VCaP (cell line): ENCODE measurements at regions not wholly inside any gene's neighbourhood (a gene's known extent, or its start where the extent isn't known, plus 50 kb on each side); places are given as distances from the start of the nearest gene placed in this dataset.

Experiments
- H3K27ac ChIP-seq: fragments of 450-650 bp; 2 replicates; pipeline ENCODE4 v1.5.1; 2017
- TF ChIP-seq, protein P1 (sequence below): fragments of 450-650 bp; conservative IDR thresholded peaks from 2 replicates; pipeline ENCODE4 v1.5.1; 2017; ENCODE audit warnings: mild to moderate bottlenecking, moderate library complexity

DNA sequence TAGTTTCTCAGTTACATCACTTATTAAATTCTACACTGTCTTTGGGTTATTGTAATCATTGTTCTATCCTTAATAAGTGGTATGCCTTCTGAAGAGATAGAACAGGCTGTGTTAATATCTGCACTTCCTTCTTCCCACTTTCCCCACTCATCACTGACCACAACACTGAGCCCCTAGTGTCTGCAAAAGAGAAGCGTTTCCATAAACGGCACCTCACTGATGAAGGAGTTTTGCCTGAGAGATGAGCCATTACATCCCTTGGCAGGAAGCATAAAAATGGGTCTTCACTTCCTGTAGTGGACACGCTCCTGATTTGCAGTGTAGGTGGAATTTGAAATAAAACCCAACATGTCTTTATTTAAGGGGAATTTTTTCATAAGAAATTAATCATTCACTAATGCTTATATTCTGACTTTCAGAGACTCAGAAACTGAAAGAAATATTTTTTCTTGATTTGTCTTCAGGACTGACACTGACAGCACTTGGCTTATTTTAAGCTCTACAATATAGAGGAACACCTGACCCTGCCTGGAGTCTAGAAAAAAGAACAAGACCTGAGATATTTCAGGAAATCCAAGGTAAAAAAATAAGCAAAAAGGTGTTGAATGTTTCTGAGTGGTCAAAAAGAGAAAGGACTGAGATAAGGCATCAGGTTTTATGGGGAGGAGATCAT, 275.3 kb downstream of the RAD51AP2 start:
- TF ChIP-seq, protein P1, sequence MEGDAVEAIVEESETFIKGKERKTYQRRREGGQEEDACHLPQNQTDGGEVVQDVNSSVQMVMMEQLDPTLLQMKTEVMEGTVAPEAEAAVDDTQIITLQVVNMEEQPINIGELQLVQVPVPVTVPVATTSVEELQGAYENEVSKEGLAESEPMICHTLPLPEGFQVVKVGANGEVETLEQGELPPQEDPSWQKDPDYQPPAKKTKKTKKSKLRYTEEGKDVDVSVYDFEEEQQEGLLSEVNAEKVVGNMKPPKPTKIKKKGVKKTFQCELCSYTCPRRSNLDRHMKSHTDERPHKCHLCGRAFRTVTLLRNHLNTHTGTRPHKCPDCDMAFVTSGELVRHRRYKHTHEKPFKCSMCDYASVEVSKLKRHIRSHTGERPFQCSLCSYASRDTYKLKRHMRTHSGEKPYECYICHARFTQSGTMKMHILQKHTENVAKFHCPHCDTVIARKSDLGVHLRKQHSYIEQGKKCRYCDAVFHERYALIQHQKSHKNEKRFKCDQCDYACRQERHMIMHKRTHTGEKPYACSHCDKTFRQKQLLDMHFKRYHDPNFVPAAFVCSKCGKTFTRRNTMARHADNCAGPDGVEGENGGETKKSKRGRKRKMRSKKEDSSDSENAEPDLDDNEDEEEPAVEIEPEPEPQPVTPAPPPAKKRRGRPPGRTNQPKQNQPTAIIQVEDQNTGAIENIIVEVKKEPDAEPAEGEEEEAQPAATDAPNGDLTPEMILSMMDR, result no peak
- H3K27ac ChIP-seq, result no peak overlapping the region

DNA sequence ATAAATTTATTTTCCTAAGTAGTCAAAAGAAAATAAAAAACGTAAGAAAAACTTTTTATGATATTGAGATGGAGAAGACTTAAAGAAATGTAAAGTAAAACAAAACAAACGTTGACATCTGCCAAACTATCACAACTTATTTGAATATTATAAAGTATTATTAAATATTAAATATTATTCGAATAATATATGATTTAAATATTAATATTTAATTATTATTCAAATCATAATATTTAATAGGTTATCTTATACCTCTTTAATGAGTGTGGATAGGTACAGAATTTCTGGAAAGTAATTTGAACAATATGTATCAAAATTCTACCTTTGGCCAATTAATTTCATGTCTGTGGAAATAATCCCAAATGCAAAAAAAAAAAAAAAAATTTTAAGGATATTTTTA, 278.7 kb downstream of the RAD51AP2 start:
- no peak overlapping the region for H3K27ac ChIP-seq
- TF ChIP-seq, protein P1, result no peak

DNA sequence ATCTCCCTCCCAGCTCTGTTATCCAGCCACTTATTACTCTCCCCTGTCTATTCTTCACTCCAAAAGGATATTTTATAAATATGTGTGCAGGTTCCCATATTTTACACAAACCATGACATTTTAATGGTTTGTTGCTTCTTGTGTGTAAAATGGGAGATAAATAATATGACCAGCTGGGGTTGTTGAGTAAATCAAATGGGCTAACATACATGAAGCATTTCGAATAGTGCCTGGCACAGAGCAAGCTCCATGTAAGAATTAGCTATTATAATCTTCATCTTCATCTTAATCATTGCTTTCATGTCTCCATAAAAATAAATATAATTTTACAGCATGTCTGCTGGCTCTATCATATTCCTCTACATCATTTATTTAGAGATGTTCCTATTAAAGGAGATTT, 283.1 kb downstream of the RAD51AP2 start:
- TF ChIP-seq, protein P1, result no peak

DNA sequence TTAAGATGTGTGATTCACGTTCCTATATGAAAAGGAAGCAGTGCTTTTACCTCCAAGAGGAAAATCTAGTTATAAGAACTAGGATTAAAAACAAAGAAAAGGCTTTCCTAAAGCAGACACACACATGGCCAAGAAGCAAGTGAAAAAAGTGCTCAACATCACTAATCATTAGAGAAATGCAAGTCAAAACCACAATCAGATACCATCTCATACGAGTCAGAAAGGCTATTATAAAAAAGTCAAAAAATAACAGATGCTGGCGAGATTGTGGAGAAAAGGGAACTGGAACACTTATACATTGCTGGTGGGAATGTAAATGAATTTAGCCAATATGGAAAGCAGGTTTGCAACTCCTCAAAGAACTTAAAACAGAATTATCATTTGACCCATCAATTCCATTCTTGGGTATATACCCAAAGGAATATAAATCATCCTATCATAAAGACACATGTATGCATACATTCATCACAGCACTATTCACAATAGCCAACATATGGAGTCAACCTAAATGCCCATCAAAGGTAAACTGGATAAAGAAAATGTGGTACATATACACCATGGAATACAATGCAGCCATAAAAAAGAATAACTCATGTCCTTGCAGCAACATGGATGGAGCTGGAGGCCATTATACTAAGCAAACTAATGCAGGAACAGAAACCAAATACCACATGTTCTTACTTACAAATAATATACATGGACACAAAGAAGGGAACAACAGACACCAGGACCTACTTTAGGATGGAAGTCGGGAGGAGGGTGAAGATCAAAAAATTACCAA, 285.3 kb downstream of the RAD51AP2 start:
- H3K27ac ChIP-seq, result no peak overlapping the region
- TF ChIP-seq, protein P1, result no peak

More for the DNA sequence above, 283.1 kb downstream of the RAD51AP2 start:
- no peak overlapping the region for H3K27ac ChIP-seq

DNA sequence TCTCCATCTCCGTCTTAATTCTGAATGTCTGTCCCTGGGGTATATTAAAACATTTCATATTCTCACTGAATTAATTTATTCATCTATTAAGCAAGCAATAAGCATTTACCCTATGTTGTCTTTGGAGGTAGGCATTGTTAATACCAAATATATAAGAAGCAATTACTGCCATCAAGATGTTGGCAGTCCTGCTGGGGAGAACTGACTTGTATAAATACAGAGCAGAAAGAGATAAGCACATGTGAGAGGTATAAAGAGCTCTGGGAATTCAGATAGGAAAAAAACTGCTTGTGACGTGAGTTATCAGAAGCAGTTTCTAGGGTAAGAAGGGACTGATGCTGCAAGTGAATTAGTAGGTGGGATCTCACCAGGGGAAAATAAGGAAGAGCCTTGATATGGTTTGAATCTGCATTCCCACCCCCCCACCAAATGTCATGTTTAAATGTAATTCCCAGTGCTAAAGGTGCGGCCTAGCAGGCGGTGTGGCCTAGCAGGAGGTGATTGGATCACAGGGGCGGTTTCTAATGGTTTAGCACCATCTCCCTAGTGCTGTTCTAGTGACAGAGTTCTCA, 286.8 kb downstream of the RAD51AP2 start:
- TF ChIP-seq, protein P1, result no peak
- H3K27ac ChIP-seq, result no peak overlapping the region

DNA sequence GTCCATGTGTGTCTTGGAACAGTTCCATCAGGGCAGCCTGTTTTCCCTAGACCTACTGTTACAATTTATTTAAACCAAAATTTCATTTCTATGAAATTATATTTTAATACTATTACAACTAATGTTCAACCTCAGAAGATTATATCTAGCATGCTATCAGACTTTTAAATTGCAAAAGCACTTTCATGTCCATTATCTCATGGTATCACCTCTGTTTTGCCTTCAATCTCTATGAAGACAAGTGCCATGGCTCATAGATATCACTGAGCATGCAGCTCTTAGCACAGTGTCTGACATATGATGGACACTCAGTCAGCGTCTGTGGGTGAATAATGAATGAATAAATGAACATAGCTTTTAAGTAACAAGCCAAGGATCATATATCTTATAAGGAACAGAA, 288.8 kb downstream of the RAD51AP2 start:
- TF ChIP-seq, protein P1, result no peak

DNA sequence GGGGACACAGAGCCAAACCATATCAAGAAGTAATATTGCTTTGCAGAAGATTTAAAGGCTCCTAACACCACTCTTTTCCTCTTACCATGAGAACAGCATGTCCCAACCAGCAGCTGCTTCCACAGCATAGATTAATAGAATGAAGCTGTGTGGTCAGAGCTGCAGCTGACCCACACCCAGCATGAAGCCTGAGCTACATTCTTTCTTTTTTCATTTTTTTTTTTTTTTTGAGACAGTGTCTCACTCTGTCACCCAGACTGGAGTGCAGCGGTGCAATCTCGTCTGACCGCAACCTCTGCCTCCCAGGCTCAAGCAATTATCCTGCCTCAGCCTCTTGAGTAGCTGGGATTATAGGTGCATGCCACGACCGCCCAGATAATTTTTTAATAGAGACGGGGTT, 289.8 kb downstream of the RAD51AP2 start:
- no peak overlapping the region for H3K27ac ChIP-seq
- TF ChIP-seq, protein P1, result no peak

More for the DNA sequence above, 288.8 kb downstream of the RAD51AP2 start:
- no peak overlapping the region for H3K27ac ChIP-seq
